ENCODE measurements at regions not wholly inside any gene's neighbourhood (a gene's known extent, or its start where the extent isn't known, plus 50 kb on each side); places are given as distances from the start of the nearest gene placed in this dataset.

DNA sequence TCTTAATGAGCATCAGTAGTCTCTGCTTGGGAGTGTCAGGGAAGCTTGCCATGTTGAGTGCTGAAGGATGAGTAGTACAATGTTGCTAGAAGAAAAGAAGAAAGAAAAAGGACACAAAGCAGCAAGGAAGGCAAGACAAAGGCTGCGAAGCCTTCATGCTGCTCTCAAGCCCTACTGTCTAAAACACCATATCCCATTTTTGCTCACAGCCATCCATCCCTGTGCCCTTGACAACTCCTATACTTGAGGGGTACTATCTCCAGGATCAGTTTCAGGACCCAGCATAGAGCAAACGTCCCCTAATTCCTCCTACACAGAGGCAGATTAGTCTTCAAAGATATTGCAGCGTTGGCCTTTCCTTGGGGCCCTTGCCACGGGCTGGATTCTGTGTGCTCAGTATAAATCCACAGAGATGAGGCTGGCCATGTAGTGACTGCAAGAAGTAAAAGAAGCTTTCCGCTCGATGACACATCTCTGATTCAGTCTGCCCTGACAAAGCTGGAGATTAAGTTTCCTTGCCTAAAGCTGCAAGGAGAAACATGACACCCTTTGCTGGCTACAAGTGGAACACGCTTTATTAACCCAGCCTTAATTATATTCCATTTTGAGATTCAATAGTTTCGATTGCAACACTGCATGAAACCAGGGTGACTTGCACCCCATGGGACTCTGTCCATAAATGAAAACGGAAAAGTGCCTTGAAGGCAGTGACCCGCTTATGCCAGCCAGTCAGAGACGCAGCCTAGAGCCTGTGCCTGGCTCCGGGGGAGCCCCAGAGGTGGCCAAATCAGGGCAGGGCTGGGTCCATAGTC lies 304.6 kb downstream of the ACTL7B start:
- Mint-ChIP-seq H3K27me3 (ENCODE audit: unreplicated experiment) (no peaks in the 10 kb centered on the region), H3K9me3 (ENCODE audit: low read depth, unreplicated experiment) (no peaks in the 10 kb centered on the region), H3K4me1 (ENCODE audit: low read depth, unreplicated experiment) (peaks cover 39% of the 10 kb centered on the region), H3K4me3 (ENCODE audit: low read depth, unreplicated experiment) (peak overlapping the region; percentile 21), H3K36me3 (ENCODE audit: insufficient read depth, unreplicated experiment) (peaks cover 9% of the 10 kb centered on the region), H3K27ac (ENCODE audit: unreplicated experiment) (peak overlapping the region; percentile 94)
- peak; percentile 53 for DNase-seq
- intact Hi-C loops (cut with micrococcal nuclease; ENCODE audit: unreplicated experiment), result loop anchor here (5.0 to 10.0 kb wide), 2 partner anchors 76 to 134 kb away; no protein-coding TSS in a partner anchor
- TF ChIP-seq, protein P1, sequence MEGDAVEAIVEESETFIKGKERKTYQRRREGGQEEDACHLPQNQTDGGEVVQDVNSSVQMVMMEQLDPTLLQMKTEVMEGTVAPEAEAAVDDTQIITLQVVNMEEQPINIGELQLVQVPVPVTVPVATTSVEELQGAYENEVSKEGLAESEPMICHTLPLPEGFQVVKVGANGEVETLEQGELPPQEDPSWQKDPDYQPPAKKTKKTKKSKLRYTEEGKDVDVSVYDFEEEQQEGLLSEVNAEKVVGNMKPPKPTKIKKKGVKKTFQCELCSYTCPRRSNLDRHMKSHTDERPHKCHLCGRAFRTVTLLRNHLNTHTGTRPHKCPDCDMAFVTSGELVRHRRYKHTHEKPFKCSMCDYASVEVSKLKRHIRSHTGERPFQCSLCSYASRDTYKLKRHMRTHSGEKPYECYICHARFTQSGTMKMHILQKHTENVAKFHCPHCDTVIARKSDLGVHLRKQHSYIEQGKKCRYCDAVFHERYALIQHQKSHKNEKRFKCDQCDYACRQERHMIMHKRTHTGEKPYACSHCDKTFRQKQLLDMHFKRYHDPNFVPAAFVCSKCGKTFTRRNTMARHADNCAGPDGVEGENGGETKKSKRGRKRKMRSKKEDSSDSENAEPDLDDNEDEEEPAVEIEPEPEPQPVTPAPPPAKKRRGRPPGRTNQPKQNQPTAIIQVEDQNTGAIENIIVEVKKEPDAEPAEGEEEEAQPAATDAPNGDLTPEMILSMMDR (IDR thresholded peaks at IDR 0.05; ENCODE audit: unreplicated experiment), result no peak
- CTCF ChIA-PET, result no interaction called here
- BruUV-seq (replicated peaks), result TSS peak; percentile 92

DNA sequence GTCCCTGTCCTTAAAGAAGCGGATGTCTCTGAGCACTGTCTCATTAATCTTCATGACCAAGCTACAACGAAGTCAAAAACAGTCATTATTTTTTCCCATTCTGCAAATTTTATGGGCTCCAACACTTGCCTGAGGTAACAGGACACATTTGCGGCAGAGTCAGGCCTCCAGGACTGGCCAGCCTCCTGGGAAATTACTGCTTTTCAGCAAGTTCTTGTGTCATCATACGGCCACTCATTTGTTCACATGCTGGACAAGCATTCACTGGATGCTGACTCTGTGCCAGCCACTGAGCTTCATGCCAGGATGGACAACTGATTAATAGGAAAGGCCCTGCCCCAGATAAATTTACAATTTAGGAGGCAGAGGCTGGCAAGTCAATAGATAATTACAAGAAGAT lies 305.7 kb downstream of the ACTL7B start:
- no peaks in the 10 kb centered on the region for H3K27me3 Mint-ChIP-seq (ENCODE audit: unreplicated experiment)
- intact Hi-C loops (cut with micrococcal nuclease; ENCODE audit: unreplicated experiment), result loop anchor here (5.0 to 10.0 kb wide), 2 partner anchors 75 to 133 kb away; no protein-coding TSS in a partner anchor
- CTCF ChIA-PET, result interaction anchor here (0.7 kb wide), 1 partner anchor 464 kb away, joined by 3 read pairs; no protein-coding TSS in a partner anchor
- no peak for DNase-seq
- TF ChIP-seq, protein P1 (IDR thresholded peaks at IDR 0.05; ENCODE audit: unreplicated experiment), result no peak
- no TSS peak for BruUV-seq (replicated peaks)
- no peak overlapping the region for H3K4me3 Mint-ChIP-seq (ENCODE audit: low read depth, unreplicated experiment)
- peak overlapping the region; percentile 79 for H3K27ac Mint-ChIP-seq (ENCODE audit: unreplicated experiment)
- H3K36me3 Mint-ChIP-seq (ENCODE audit: insufficient read depth, unreplicated experiment), result peaks cover 9% of the 10 kb centered on the region
- H3K4me1 Mint-ChIP-seq (ENCODE audit: low read depth, unreplicated experiment), result peaks cover 39% of the 10 kb centered on the region
- no peaks in the 10 kb centered on the region for H3K9me3 Mint-ChIP-seq (ENCODE audit: low read depth, unreplicated experiment)

DNA sequence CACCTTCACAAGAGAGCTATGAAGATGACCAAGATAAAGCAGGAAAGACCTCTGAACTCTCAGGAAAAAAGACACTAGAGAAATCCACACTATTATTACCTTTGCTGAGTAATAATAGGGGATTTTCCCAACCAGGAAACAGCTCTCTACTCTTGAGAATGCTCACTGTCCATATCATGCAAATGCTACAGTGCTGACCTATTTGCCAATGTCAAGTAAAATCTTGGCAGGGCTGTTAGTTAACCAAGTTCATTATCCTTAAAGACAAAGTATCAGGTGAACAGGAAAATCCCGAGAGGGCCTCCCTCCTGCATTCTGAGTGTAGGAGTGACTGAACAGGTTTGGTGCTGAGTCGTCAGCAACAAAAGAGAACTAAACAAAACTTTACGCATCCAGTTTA lies 306.6 kb downstream of the ACTL7B start:
- intact Hi-C loops (cut with micrococcal nuclease; ENCODE audit: unreplicated experiment), result no loop called here
- no peak overlapping the region for H3K4me3 Mint-ChIP-seq (ENCODE audit: low read depth, unreplicated experiment)
- no peaks in the 10 kb centered on the region for H3K27me3 Mint-ChIP-seq (ENCODE audit: unreplicated experiment)
- DNase-seq, result peak; percentile 64
- peak overlapping the region; percentile 79 for H3K27ac Mint-ChIP-seq (ENCODE audit: unreplicated experiment)
- CTCF ChIA-PET, result interaction anchor here (0.7 to 1.2 kb wide), 3 partner anchors 17 to 155 kb away, joined by 3 to 4 read pairs (median 3); no protein-coding TSS in a partner anchor
- no peaks in the 10 kb centered on the region for H3K9me3 Mint-ChIP-seq (ENCODE audit: low read depth, unreplicated experiment)
- peaks cover 9% of the 10 kb centered on the region for H3K36me3 Mint-ChIP-seq (ENCODE audit: insufficient read depth, unreplicated experiment)
- BruUV-seq (replicated peaks), result no TSS peak
- H3K4me1 Mint-ChIP-seq (ENCODE audit: low read depth, unreplicated experiment), result peaks cover 39% of the 10 kb centered on the region
- TF ChIP-seq, protein P1 (IDR thresholded peaks at IDR 0.05; ENCODE audit: unreplicated experiment), result no peak

DNA sequence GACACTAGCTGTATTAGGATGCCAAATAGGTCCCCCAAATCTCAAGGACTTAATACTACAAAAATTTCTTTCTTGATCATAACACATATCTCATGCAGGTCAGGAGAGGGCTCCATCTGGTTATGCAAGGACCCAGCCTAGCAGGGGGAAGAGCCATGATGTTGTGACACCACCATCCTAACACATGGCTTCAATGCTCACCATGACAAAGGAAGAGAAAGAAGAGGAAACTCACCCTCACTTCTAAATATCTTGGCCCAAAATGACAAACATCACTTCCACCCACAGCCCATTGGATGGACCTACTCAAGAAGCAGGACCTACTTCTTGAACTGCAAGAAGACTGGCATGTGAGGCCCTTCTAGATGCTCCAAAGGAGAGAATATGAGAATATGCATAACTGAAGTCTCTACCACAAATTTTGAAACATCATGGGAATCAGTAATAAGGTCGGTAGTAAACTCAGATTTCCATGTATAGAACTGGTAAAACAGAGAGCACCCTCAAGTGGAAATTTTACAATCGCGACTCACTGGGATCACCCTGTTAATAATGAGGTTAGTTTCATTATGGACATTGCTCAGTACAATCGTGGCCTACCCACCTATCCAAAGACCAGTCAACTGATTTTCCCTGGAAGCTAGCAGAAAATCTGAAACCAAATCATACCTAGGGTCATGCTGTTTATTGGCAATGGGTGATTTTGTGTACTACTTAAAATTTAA lies 308.2 kb downstream of the ACTL7B start:
- Mint-ChIP-seq H3K4me3 (ENCODE audit: low read depth, unreplicated experiment) (no peak overlapping the region), H3K27me3 (ENCODE audit: unreplicated experiment) (no peaks in the 10 kb centered on the region)

More for the DNA sequence above, 308.2 kb downstream of the ACTL7B start:
- no peak for DNase-seq
- Mint-ChIP-seq H3K36me3 (ENCODE audit: insufficient read depth, unreplicated experiment) (peaks cover 6% of the 10 kb centered on the region), H3K27ac (ENCODE audit: unreplicated experiment) (peak overlapping the region; percentile 15), H3K4me1 (ENCODE audit: low read depth, unreplicated experiment) (peaks cover 39% of the 10 kb centered on the region), H3K9me3 (ENCODE audit: low read depth, unreplicated experiment) (no peaks in the 10 kb centered on the region)
- intact Hi-C loops (cut with micrococcal nuclease; ENCODE audit: unreplicated experiment), result no loop called here
- BruUV-seq (replicated peaks), result no TSS peak
- CTCF ChIA-PET, result no interaction called here
- TF ChIP-seq, protein P1 (IDR thresholded peaks at IDR 0.05; ENCODE audit: unreplicated experiment), result no peak
